ENCODE measurements at regions not wholly inside any gene's neighbourhood (a gene's known extent, or its start where the extent isn't known, plus 50 kb on each side); places are given as distances from the start of the nearest gene placed in this dataset.

DNA sequence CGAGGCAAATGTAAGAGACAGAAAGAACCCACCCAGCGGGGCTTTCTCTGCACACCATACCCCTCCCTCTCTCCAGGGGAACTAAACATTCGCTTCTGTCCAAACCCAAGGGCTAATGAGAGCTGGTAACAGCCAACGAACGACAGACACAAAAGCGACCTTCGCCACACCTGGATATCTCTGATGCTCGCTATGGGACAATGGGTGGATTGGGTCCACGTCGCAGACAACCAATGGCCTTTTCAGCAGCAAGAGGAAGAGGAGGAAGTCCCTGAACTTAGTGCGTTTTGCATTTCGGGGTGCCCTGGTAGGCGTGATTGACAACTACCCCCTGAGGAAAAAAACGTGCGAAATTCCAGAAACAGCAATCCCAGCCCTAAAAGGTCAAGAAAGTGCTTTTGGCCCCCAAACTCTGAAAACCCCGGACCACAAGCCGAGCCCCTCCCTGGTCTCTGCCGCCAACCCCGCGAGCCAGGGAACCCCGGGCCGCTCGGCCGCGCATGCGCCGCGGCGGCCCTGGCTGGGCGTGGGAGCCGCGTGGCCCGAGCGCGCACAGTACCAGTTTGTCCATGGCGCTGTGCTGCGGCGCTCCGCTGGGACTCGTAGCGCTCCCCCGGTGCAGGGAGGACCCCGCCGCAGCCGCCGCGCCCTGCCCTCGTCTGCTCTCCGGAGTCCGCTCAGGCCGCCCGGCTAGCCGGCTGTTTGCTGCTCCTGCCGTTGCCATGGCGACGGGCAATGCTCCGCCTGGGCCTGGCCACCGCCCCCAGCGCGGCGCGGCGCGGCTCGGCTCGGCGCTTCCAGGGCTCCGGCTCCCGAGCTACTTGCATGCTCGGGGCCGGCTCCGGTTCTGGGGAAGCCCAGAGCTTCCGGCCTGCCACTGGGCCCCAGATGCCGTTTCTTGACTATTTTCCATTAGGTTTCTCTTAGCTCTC, 66.9 kb upstream of the DNAH5 start:
- peak overlapping the region in 3 of 11 experiments; percentile 29 to 43 (median 35); a peak in 5 of 22 replicates for H3K27ac ChIP-seq
- no peaks in the 10 kb centered on the region for H3K36me3 ChIP-seq
- H3K4me1 ChIP-seq: peaks cover 0 to 14% (median 5%) of the 10 kb centered on the region in 10 experiments; a peak in 8 of 20 replicates
- H3K27me3 ChIP-seq: peaks cover 0 to 23% (median 14%) of the 10 kb centered on the region in 11 experiments; a peak in 13 of 22 replicates
- H3K9ac ChIP-seq: peak overlapping the region; percentile 8 to 72 (median 61)
- no peak for TF ChIP-seq Cebpa-rat (IDR thresholded peaks at IDR 0.05)
- no peaks in the 10 kb centered on the region for H3K9me3 ChIP-seq (replicated peaks in 1 of 11)
- H3K4me2 ChIP-seq: peak overlapping the region; percentile 81 to 98 (median 93)
- no peaks in the 10 kb centered on the region for H4K20me1 ChIP-seq
- H3K4me3 ChIP-seq: peak overlapping the region; percentile 53 to 74 (median 60)

DNA sequence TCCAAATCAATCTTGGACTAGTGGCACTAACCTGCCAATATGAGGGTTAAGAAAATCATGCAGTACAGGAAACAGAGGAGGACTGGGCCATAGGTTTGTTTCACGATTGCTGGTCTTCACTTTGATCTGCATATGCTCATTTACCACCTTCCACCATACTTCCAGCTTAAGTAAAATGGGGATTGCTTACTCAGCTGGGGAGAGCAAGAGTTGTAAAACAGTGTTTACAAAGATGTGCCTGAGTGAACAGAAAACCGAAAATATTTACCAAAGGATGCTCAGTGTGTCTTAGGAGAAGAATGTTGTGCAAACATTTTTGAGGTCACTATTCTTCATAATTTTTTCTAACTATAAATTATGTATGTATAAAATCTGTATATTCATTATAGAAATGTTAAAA, 65.1 kb upstream of the DNAH5 start:
- H3K27ac ChIP-seq: no peak overlapping the region
- no peak overlapping the region for H3K9ac ChIP-seq
- no peak for TF ChIP-seq Cebpa-rat (IDR thresholded peaks at IDR 0.05)
- no peaks in the 10 kb centered on the region for H3K9me3 ChIP-seq (replicated peaks in 1 of 11)
- H4K20me1 ChIP-seq: no peaks in the 10 kb centered on the region
- no peaks in the 10 kb centered on the region for H3K36me3 ChIP-seq
- peaks cover 0 to 23% (median 14%) of the 10 kb centered on the region in 11 experiments; a peak in 13 of 22 replicates for H3K27me3 ChIP-seq
- H3K4me2 ChIP-seq: no peak overlapping the region
- peaks cover 0 to 14% (median 5%) of the 10 kb centered on the region in 10 experiments; a peak in 8 of 20 replicates for H3K4me1 ChIP-seq
- H3K4me3 ChIP-seq: no peak overlapping the region

- peaks cover 0 to 23% (median 14%) of the 10 kb centered on the region in 11 experiments; a peak in 13 of 22 replicates for H3K27me3 ChIP-seq
- H3K4me3 ChIP-seq: no peak overlapping the region
- H3K9me3 ChIP-seq (replicated peaks in 1 of 11): no peaks in the 10 kb centered on the region
- no peak overlapping the region for H3K4me2 ChIP-seq
- H3K4me1 ChIP-seq: peaks cover 0 to 14% (median 7%) of the 10 kb centered on the region in 10 experiments; a peak in 10 of 20 replicates
- no peak overlapping the region for H3K9ac ChIP-seq
- no peak overlapping the region for H3K27ac ChIP-seq
- no peaks in the 10 kb centered on the region for H3K36me3 ChIP-seq
- TF ChIP-seq Cebpa-rat (IDR thresholded peaks at IDR 0.05): no peak
- no peaks in the 10 kb centered on the region for H4K20me1 ChIP-seq
These were observed 64.4 kb upstream of the DNAH5 start for GRCh38 chr5:14008819-14009311.

GRCh38 chr5:14006823-14007520, 62.5 kb upstream of the DNAH5 start:
- Histone ChIP-seq H3K9ac (no peak overlapping the region), H3K4me3 (no peak overlapping the region), H3K27ac (no peak overlapping the region), H3K4me2 (no peak overlapping the region), H3K36me3 (no peaks in the 10 kb centered on the region), H3K9me3 (replicated peaks in 1 of 11) (0 out of 22 replicates have a peak, but pooled peaks cover 0 to 5% (median 0%) of the 10 kb centered on the region in 11 experiments), H3K4me1 (peaks cover 0 to 16% (median 7%) of the 10 kb centered on the region in 10 experiments; a peak in 11 of 20 replicates), H4K20me1 (no peaks in the 10 kb centered on the region), H3K27me3 (peaks cover 0 to 14% (median 8%) of the 10 kb centered on the region in 11 experiments; a peak in 12 of 22 replicates)
- TF ChIP-seq Cebpa-rat (IDR thresholded peaks at IDR 0.05): no peak

- peak overlapping the region in 3 of 11 experiments; percentile 2 to 46 (median 36); a peak in 3 of 22 replicates for H3K4me2 ChIP-seq
- H3K36me3 ChIP-seq: no peaks in the 10 kb centered on the region
- no peak for TF ChIP-seq Cebpa-rat (IDR thresholded peaks at IDR 0.05)
- H3K9me3 ChIP-seq (replicated peaks in 1 of 11): 0 out of 22 replicates have a peak, but pooled peaks cover 0 to 5% (median 0%) of the 10 kb centered on the region in 11 experiments
- H3K9ac ChIP-seq: no peak overlapping the region
- peaks cover 0 to 11% (median 0%) of the 10 kb centered on the region in 10 experiments; a peak in 4 of 20 replicates for H3K4me1 ChIP-seq
- H3K27me3 ChIP-seq: no peaks in the 10 kb centered on the region
- no peak overlapping the region for H3K4me3 ChIP-seq
- H4K20me1 ChIP-seq: no peaks in the 10 kb centered on the region
- no peak overlapping the region for H3K27ac ChIP-seq
These were observed 60.3 kb upstream of the DNAH5 start for GRCh38 chr5:14004598-14005394.

GRCh38 chr5:14003936-14004335, 59.4 kb upstream of the DNAH5 start:
- H3K9ac ChIP-seq: no peak overlapping the region
- H4K20me1 ChIP-seq: no peaks in the 10 kb centered on the region
- no peaks in the 10 kb centered on the region for H3K36me3 ChIP-seq
- TF ChIP-seq Cebpa-rat (IDR thresholded peaks at IDR 0.05): no peak
- H3K9me3 ChIP-seq (replicated peaks in 1 of 11): peaks cover 0 to 5% (median 0%) of the 10 kb centered on the region in 11 experiments; a peak in 1 of 22 replicates
- peak overlapping the region in 5 of 11 experiments; percentile 2 to 46 (median 36); a peak in 6 of 22 replicates for H3K4me2 ChIP-seq
- H3K4me1 ChIP-seq: peaks cover 0 to 11% (median 0%) of the 10 kb centered on the region in 10 experiments; a peak in 4 of 20 replicates
- H3K4me3 ChIP-seq: no peak overlapping the region
- no peaks in the 10 kb centered on the region for H3K27me3 ChIP-seq
- no peak overlapping the region for H3K27ac ChIP-seq

GRCh38 chr5:14003513-14003912, 59.0 kb upstream of the DNAH5 start:
- Histone ChIP-seq H3K27me3 (no peaks in the 10 kb centered on the region), H3K9ac (no peak overlapping the region), H3K4me1 (peaks cover 0 to 11% (median 0%) of the 10 kb centered on the region in 10 experiments; a peak in 4 of 20 replicates), H3K27ac (no peak overlapping the region), H3K36me3 (no peaks in the 10 kb centered on the region), H3K9me3 (replicated peaks in 1 of 11) (peaks cover 0 to 10% (median under 1%) of the 10 kb centered on the region in 11 experiments; a peak in 5 of 22 replicates), H3K4me3 (no peak overlapping the region), H3K4me2 (peak overlapping the region in 5 of 11 experiments; percentile 2 to 46 (median 36); a peak in 5 of 22 replicates), H4K20me1 (no peaks in the 10 kb centered on the region)
- TF ChIP-seq Cebpa-rat (IDR thresholded peaks at IDR 0.05): no peak

DNA sequence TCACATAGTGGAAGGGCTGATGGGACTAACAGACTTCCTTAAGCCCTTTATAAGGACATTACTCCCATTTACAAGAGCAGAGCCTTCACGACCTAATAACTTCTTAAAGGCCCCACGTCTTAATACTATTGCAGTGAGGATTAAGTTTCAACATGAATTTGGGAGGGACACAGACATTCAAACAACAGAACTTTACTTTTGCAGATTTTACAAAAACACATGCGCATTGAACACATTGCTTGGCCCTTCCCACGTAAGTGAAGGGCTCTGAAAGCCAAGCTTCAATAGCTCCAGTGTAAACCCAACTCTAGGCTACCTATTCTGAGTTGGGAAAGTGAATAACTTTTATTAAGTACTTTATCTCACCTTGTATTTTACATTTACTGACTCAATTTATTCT, 53.8 kb upstream of the DNAH5 start:
- H3K9me3 ChIP-seq (replicated peaks in 1 of 11): peaks cover 12 to 30% (median 20%) of the 10 kb centered on the region in 11 experiments
- H3K9ac ChIP-seq: no peak overlapping the region
- H4K20me1 ChIP-seq: no peaks in the 10 kb centered on the region
- no peak overlapping the region for H3K4me3 ChIP-seq
- no peak for TF ChIP-seq Cebpa-rat (IDR thresholded peaks at IDR 0.05)
- H3K36me3 ChIP-seq: no peaks in the 10 kb centered on the region
- no peaks in the 10 kb centered on the region for H3K27me3 ChIP-seq
- no peak overlapping the region for H3K4me2 ChIP-seq
- H3K4me1 ChIP-seq: no peaks in the 10 kb centered on the region
- no peak overlapping the region for H3K27ac ChIP-seq
